Forelimb muscle (tissue), 1 donor: ENCODE measurements at regions not wholly inside any gene's neighbourhood (a gene's known extent, or its start where the extent isn't known, plus 50 kb on each side); places are given as distances from the start of the nearest gene placed in this dataset.

Source experiments
- DNase-seq: peaks from one replicate; pipeline ENCODE4 v3.0.0-alpha.2; 2013; ENCODE audit warnings: low read depth

- no peak for DNase-seq
Observed at GRCh38 chr17:13931800-13932460, 137.4 kb upstream of the COX10 start.

- DNase-seq: no peak
Observed at GRCh38 chr17:13933441-13934276, 135.6 kb upstream of the COX10 start.

- DNase-seq: no peak
Observed at GRCh38 chr17:13939222-13939621, 130.1 kb upstream of the COX10 start.

GRCh38 chr17:13940858-13941665, 128.2 kb upstream of the COX10 start:
- no peak for DNase-seq

- no peak for DNase-seq
Observed at GRCh38 chr17:13941781-13942180, 127.5 kb upstream of the COX10 start.

- DNase-seq: no peak
Observed at GRCh38 chr17:13943909-13944308, 125.4 kb upstream of the COX10 start.

GRCh38 chr17:13947499-13947898, 121.8 kb upstream of the COX10 start:
- DNase-seq: no peak

- no peak for DNase-seq
Observed at GRCh38 chr17:13952009-13952750, 117.1 kb upstream of the COX10 start.

GRCh38 chr17:13953841-13954240, 115.5 kb upstream of the COX10 start:
- no peak for DNase-seq

GRCh38 chr17:13957636-13958035, 111.7 kb upstream of the COX10 start:
- DNase-seq: no peak

GRCh38 chr17:13958773-13959172, 110.5 kb upstream of the COX10 start:
- no peak for DNase-seq

- no peak for DNase-seq
Observed at GRCh38 chr17:13961265-13961664, 108.0 kb upstream of the COX10 start.

GRCh38 chr17:13962716-13963240, 106.5 kb upstream of the COX10 start:
- no peak for DNase-seq

- no peak for DNase-seq
Observed at GRCh38 chr17:13967416-13967815, 101.9 kb upstream of the COX10 start.

- DNase-seq: no peak
Observed at GRCh38 chr17:13970531-13970930, 98.8 kb upstream of the COX10 start.

- no peak for DNase-seq
Observed at GRCh38 chr17:13973960-13974651, 95.2 kb upstream of the COX10 start.

GRCh38 chr17:13977837-13978236, 91.5 kb upstream of the COX10 start:
- no peak for DNase-seq

GRCh38 chr17:13978478-13978877, 90.8 kb upstream of the COX10 start:
- no peak for DNase-seq

GRCh38 chr17:13981881-13982280, 87.4 kb upstream of the COX10 start:
- DNase-seq: no peak

- DNase-seq: no peak
Observed at GRCh38 chr17:13984956-13985355, 84.3 kb upstream of the COX10 start.

GRCh38 chr17:13986855-13987254, 82.4 kb upstream of the COX10 start:
- no peak for DNase-seq
